ENCODE measurements at regions not wholly inside any gene's neighbourhood (a gene's known extent, or its start where the extent isn't known, plus 50 kb on each side); places are given as distances from the start of the nearest gene placed in this dataset.
"Not testable (repeated sequence)": the region's sequence is repeated elsewhere in the genome, so short reads cannot be mapped to it uniquely, and the experiment has no call there.

GRCh38 chrX:55919367-55920221, 202.0 kb downstream of the RRAGB start:
- in situ Hi-C loops (cut with MboI; ENCODE audit: low pct_unique_long_range_greater_than_20kb in 2 of 9, low sequenced_read_pairs in 9 of 9, unreplicated experiment in 9 of 9): no loop called here
- ATAC-seq (replicated peaks in 6 of 8): no peak
- WGBS, 10 experiments: 62 to 100% (median 90%) methylated on average over 1 to 6 of the region's 12 CpGs; no CpG with 5 or more reads in 6 of the 10 experiments
- H3K4me1 ChIP-seq (replicated peaks in 1 of 2): no peaks in the 10 kb centered on the region
- H3K27ac ChIP-seq: no peak overlapping the region
- H3K4me3 ChIP-seq: no peak overlapping the region

- Histone ChIP-seq H3K4me1 (replicated peaks in 1 of 2) (no peaks in the 10 kb centered on the region), H3K4me3 (no peak overlapping the region), H3K27ac (no peak overlapping the region)
- in situ Hi-C loops (cut with MboI; ENCODE audit: low pct_unique_long_range_greater_than_20kb in 2 of 9, low sequenced_read_pairs in 9 of 9, unreplicated experiment in 9 of 9): no loop called here
- ATAC-seq (replicated peaks in 6 of 8): no peak
- 20 to 100% (median 55%) methylated on average over 1 to 6 of the region's 6 CpGs; no CpG with 5 or more reads in 5 of the 10 experiments for WGBS, 10 experiments
Observed at GRCh38 chrX:55924574-55924973, 207.0 kb downstream of the RRAGB start.

- H3K27ac ChIP-seq; H3K4me1 ChIP-seq (replicated peaks in 1 of 2); ATAC-seq (replicated peaks in 6 of 8); in situ Hi-C loops (cut with MboI; ENCODE audit: low pct_unique_long_range_greater_than_20kb in 2 of 9, low sequenced_read_pairs in 9 of 9, unreplicated experiment in 9 of 9); H3K4me3 ChIP-seq: not testable (repeated sequence)
Observed at GRCh38 chrX:55928529-55928928, 211.0 kb downstream of the RRAGB start.
